ENCODE measurements at regions not wholly inside any gene's neighbourhood (a gene's known extent, or its start where the extent isn't known, plus 50 kb on each side); places are given as distances from the start of the nearest gene placed in this dataset.

DNA sequence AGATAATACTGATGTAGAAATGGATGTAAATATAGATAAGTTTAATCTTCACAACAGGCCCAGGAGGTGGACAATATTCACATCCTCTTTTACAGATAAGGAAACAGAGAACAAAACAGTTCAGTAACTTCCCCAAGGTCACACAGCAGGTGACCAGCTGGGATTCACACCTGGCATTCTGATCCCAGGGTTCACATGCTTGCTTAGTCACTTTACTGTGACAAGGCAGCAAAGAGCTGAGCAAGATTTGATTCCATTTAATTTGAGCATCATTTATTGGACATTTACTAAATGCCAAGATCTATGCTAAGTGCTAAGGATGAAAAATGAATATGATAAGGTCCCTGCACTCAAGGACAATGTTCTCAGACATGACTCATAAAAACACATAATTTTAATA lies 94.1 kb upstream of the STARD13 start:
- TF ChIP-seq, protein P1, sequence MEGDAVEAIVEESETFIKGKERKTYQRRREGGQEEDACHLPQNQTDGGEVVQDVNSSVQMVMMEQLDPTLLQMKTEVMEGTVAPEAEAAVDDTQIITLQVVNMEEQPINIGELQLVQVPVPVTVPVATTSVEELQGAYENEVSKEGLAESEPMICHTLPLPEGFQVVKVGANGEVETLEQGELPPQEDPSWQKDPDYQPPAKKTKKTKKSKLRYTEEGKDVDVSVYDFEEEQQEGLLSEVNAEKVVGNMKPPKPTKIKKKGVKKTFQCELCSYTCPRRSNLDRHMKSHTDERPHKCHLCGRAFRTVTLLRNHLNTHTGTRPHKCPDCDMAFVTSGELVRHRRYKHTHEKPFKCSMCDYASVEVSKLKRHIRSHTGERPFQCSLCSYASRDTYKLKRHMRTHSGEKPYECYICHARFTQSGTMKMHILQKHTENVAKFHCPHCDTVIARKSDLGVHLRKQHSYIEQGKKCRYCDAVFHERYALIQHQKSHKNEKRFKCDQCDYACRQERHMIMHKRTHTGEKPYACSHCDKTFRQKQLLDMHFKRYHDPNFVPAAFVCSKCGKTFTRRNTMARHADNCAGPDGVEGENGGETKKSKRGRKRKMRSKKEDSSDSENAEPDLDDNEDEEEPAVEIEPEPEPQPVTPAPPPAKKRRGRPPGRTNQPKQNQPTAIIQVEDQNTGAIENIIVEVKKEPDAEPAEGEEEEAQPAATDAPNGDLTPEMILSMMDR (IDR thresholded peaks at IDR 0.05): no peak
- TF ChIP-seq RFX5 (IDR thresholded peaks at IDR 0.05): no peak
